ENCODE measurements at regions not wholly inside any gene's neighbourhood (a gene's known extent, or its start where the extent isn't known, plus 50 kb on each side); places are given as distances from the start of the nearest gene placed in this dataset.
"Not testable (repeated sequence)": the region's sequence is repeated elsewhere in the genome, so short reads cannot be mapped to it uniquely, and the experiment has no call there.

GRCh38 chr3:168794427-168794826 is 698.7 kb upstream of the GOLIM4 start:
- H3K27ac ChIP-seq (replicated peaks), result no peak overlapping the region
- DNase-seq (ENCODE audit: low read depth in 1 of 2, low spot score in 1 of 2), result no peak
- H3K27me3 ChIP-seq (ENCODE audit: insufficient read depth, poor library complexity, severe bottlenecking), result no peaks in the 10 kb centered on the region
- H3K4me3 ChIP-seq (replicated peaks; ENCODE audit: insufficient read depth, low read length), result no peak overlapping the region
- TF ChIP-seq REST (IDR thresholded peaks at IDR 0.05; ENCODE audit: insufficient replicate concordance, low read depth), result no peak
- TF ChIP-seq CTCF (IDR thresholded peaks at IDR 0.05; ENCODE audit: insufficient read depth, low read length), result no peak
- TF ChIP-seq POLR2AphosphoS5 (IDR thresholded peaks at IDR 0.05; ENCODE audit: low read depth), result no peak
- TF ChIP-seq SPI1 (IDR thresholded peaks at IDR 0.05; ENCODE audit: borderline replicate concordance, low read depth), result no peak
- TF ChIP-seq GABPA (IDR thresholded peaks at IDR 0.05; ENCODE audit: low read depth), result no peak

GRCh38 chr3:168782193-168782592 is 686.5 kb upstream of the GOLIM4 start:
- DNase-seq (ENCODE audit: low read depth in 1 of 2, low spot score in 1 of 2), result no peak
- H3K4me3 ChIP-seq (replicated peaks; ENCODE audit: insufficient read depth, low read length), result no peak overlapping the region
- no peaks in the 10 kb centered on the region for H3K27me3 ChIP-seq (ENCODE audit: insufficient read depth, poor library complexity, severe bottlenecking)
- TF ChIP-seq REST (IDR thresholded peaks at IDR 0.05; ENCODE audit: insufficient replicate concordance, low read depth) (no peak), CTCF (IDR thresholded peaks at IDR 0.05; ENCODE audit: insufficient read depth, low read length) (no peak), SPI1 (IDR thresholded peaks at IDR 0.05; ENCODE audit: borderline replicate concordance, low read depth) (no peak), GABPA (IDR thresholded peaks at IDR 0.05; ENCODE audit: low read depth) (no peak), POLR2AphosphoS5 (IDR thresholded peaks at IDR 0.05; ENCODE audit: low read depth) (no peak)
- no peak overlapping the region for H3K27ac ChIP-seq (replicated peaks)

- H3K27ac ChIP-seq (replicated peaks); H3K27me3 ChIP-seq (ENCODE audit: insufficient read depth, poor library complexity, severe bottlenecking); H3K4me3 ChIP-seq (replicated peaks; ENCODE audit: insufficient read depth, low read length): not testable (repeated sequence)
Measured at GRCh38 chr3:168779970-168780645, 684.4 kb upstream of the GOLIM4 start.

GRCh38 chr3:168753724-168754123 is 658.0 kb upstream of the GOLIM4 start:
- no peak overlapping the region for H3K4me3 ChIP-seq (replicated peaks; ENCODE audit: insufficient read depth, low read length)
- H3K27me3 ChIP-seq (ENCODE audit: insufficient read depth, poor library complexity, severe bottlenecking), result no peaks in the 10 kb centered on the region
- TF ChIP-seq GABPA (IDR thresholded peaks at IDR 0.05; ENCODE audit: low read depth), result no peak
- H3K27ac ChIP-seq (replicated peaks), result no peak overlapping the region
- DNase-seq (ENCODE audit: low read depth in 1 of 2, low spot score in 1 of 2), result no peak

More at GRCh38 chr3:168779970-168780645, 684.4 kb upstream of the GOLIM4 start:
- not testable (repeated sequence) for DNase-seq (ENCODE audit: low read depth in 1 of 2, low spot score in 1 of 2)

GRCh38 chr3:168752339-168752738 is 656.6 kb upstream of the GOLIM4 start:
- H3K27ac ChIP-seq (replicated peaks), result no peak overlapping the region
- H3K27me3 ChIP-seq (ENCODE audit: insufficient read depth, poor library complexity, severe bottlenecking), result no peaks in the 10 kb centered on the region
- no peak overlapping the region for H3K4me3 ChIP-seq (replicated peaks; ENCODE audit: insufficient read depth, low read length)
- TF ChIP-seq CTCF (IDR thresholded peaks at IDR 0.05; ENCODE audit: insufficient read depth, low read length), result no peak
- DNase-seq (ENCODE audit: low read depth in 1 of 2, low spot score in 1 of 2), result no peak

Measured in HL-60 (cell line).